H1 (cell line): ENCODE measurements at regions not wholly inside any gene's neighbourhood (a gene's known extent, or its start where the extent isn't known, plus 50 kb on each side); places are given as distances from the start of the nearest gene placed in this dataset.

Experiments used
- CTCF ChIA-PET: fragments of 300-600 bp; sonication (Branson Sonifier 250); formaldehyde crosslinking; loops from one replicate; lab custom pipeline; 2021; ENCODE audit not compliant: partially characterized antibody; lab: Charles Lee
- POLR2A ChIA-PET: fragments of 300-600 bp; sonication (Branson Sonifier 250); formaldehyde crosslinking; loops from one replicate; lab custom pipeline; 2021; ENCODE audit warnings: inconsistent platforms; ENCODE audit not compliant: partially characterized antibody; lab: Charles Lee
- DNase-seq, 2 experiments: peaks; one replicate each; pipeline versions ENCODE4 v3.0.0 to v3.0.0-alpha.2; 2010 to 2022; ENCODE audit warnings: low spot score in 2 of 2, low read depth in 1 of 2, mixed read lengths in 1 of 2
- FAIRE-seq: peaks from 2 replicates; lab custom pipeline; 2011; peaks lifted over from hg19 to GRCh38; lab: Jason Lieb, UNC
- H2AFZ ChIP-seq: 2 replicates; pipeline ENCODE4 v1.8.1; 2012; ENCODE audit warnings: low read length, inconsistent platforms
- H2AK5ac ChIP-seq: 2 replicates; pipeline ENCODE4 v1.6.1; 2013; ENCODE audit warnings: low read depth, low read length
- H2BK120ac ChIP-seq: replicated peaks from 2 replicates; pipeline ENCODE3; 2013; ENCODE audit warnings: low read depth, low read length, inconsistent platforms
- H2BK12ac ChIP-seq: 2 replicates; pipeline ENCODE4 v1.6.1; 2013; ENCODE audit warnings: low read depth, low read length
- H2BK15ac ChIP-seq: 2 replicates; pipeline ENCODE4 v1.6.1; 2013; ENCODE audit warnings: low read length
- H2BK20ac ChIP-seq: 2 replicates; pipeline ENCODE4 v1.6.1; 2013; ENCODE audit warnings: low read length
- H2BK5ac ChIP-seq: 2 replicates; pipeline ENCODE4 v1.6.1; 2013; ENCODE audit warnings: low read depth, low read length
- H3K14ac ChIP-seq: 2 replicates; pipeline ENCODE4 v1.6.1; 2013; ENCODE audit warnings: inconsistent platforms; ENCODE audit not compliant: insufficient read length
- H3K18ac ChIP-seq: 2 replicates; pipeline ENCODE4 v1.6.1; 2013; ENCODE audit warnings: low read length; ENCODE audit errors: extremely low read depth
- H3K23ac ChIP-seq: 2 replicates; pipeline ENCODE4 v1.6.1; 2013; ENCODE audit warnings: inconsistent platforms; ENCODE audit not compliant: insufficient read length
- H3K23me2 ChIP-seq: 2 replicates; pipeline ENCODE4 v1.6.1; 2013; ENCODE audit warnings: low read depth, low read length
- H3K27ac ChIP-seq: 2 replicates; pipeline ENCODE4 v1.6.1; 2011; ENCODE audit warnings: low read depth, low read length, inconsistent platforms
- H3K27me3 ChIP-seq, 4 experiments: replicated peaks in 1 of 4; 1 replicate in 1 of 4; 2 replicates in 3 of 4; pipeline versions ENCODE4 v1.6.1 to v1.8.1; 2011 to 2013; ENCODE audit warnings: low read length in 3 of 4, mild to moderate bottlenecking in 3 of 4, inconsistent platforms in 2 of 4, mixed read lengths in 2 of 4, moderate library complexity in 1 of 4; ENCODE audit not compliant: control insufficient read depth in 3 of 4, insufficient read depth in 3 of 4; ENCODE audit errors: extremely low read depth in 1 of 4
- H3K36me3 ChIP-seq, 4 experiments: 2 replicates each; pipeline versions ENCODE4 v1.6.1 to v1.8.1; 2011 to 2013; ENCODE audit warnings: mild to moderate bottlenecking in 4 of 4, low read length in 3 of 4, moderate library complexity in 2 of 4, control low read depth in 1 of 4, inconsistent platforms in 1 of 4; ENCODE audit not compliant: insufficient read depth in 4 of 4, control insufficient read depth in 2 of 4
- H3K4ac ChIP-seq: replicated peaks from 2 replicates; pipeline ENCODE3; 2013; ENCODE audit warnings: low read length, low read depth, mixed read lengths, inconsistent platforms; ENCODE audit not compliant: insufficient read length
- H3K4me1 ChIP-seq, 4 experiments: replicated peaks in 1 of 4; 1 replicate in 1 of 4; 2 replicates in 3 of 4; pipeline versions ENCODE4 v1.6.1 to v1.8.1; 2011 to 2013; ENCODE audit warnings: low read length in 3 of 4, inconsistent platforms in 2 of 4, mixed read lengths in 1 of 4; ENCODE audit not compliant: insufficient read depth in 4 of 4, control insufficient read depth in 3 of 4
- H3K4me2 ChIP-seq, 2 experiments: 2 replicates each; pipeline versions ENCODE4 v1.6.1 to v1.8.1; 2011 to 2013; ENCODE audit warnings: low read depth in 2 of 2, low read length in 2 of 2, control low read depth in 1 of 2, inconsistent platforms in 1 of 2, mild to moderate bottlenecking in 1 of 2; ENCODE audit not compliant: insufficient read depth in 1 of 2
- H3K4me3 ChIP-seq, 4 experiments: fragments of 200-600, 300-600 bp in 1 of 4; sonication (generic), shearing (Covaris generic), sonication (Bioruptor Twin) in 1 of 4; 2 replicates each; pipeline versions ENCODE4 v1.5.1 to v1.8.1; 2011 to 2016; ENCODE audit warnings: low read length in 4 of 4, low read depth in 3 of 4, control low read depth in 2 of 4, inconsistent platforms in 2 of 4, mild to moderate bottlenecking in 2 of 4, mixed read lengths in 1 of 4, moderate library complexity in 1 of 4; ENCODE audit not compliant: insufficient read depth in 2 of 4; ENCODE audit errors: extremely low read depth in 1 of 4
- H3K56ac ChIP-seq: replicated peaks from 2 replicates; pipeline ENCODE3; 2013; ENCODE audit warnings: low read depth, mild to moderate bottlenecking, mixed read lengths, low read length, inconsistent platforms; ENCODE audit not compliant: insufficient read length
- H3K79me1 ChIP-seq: 2 replicates; pipeline ENCODE4 v1.6.1; 2013; ENCODE audit warnings: low read depth, low read length, control low read depth
- H3K79me2 ChIP-seq, 2 experiments: 2 replicates each; pipeline versions ENCODE4 v1.6.1 to v1.8.1; 2012 to 2013; ENCODE audit warnings: low read length in 2 of 2, mild to moderate bottlenecking in 2 of 2, inconsistent platforms in 1 of 2; ENCODE audit not compliant: insufficient read depth in 2 of 2, control insufficient read depth in 1 of 2
- H3K9ac ChIP-seq, 4 experiments: replicated peaks in 1 of 4; 1 replicate in 1 of 4; 2 replicates in 3 of 4; pipeline versions ENCODE4 v1.6.1 to v1.8.1; 2011 to 2013; ENCODE audit warnings: low read depth in 3 of 4, low read length in 3 of 4, control low read depth in 2 of 4, mild to moderate bottlenecking in 2 of 4, moderate library complexity in 2 of 4, inconsistent platforms in 1 of 4; ENCODE audit errors: extremely low read depth in 1 of 4
- H3K9me3 ChIP-seq, 2 experiments: 2 replicates each; pipeline versions ENCODE4 v1.6.1 to v1.8.1; 2012 to 2013; ENCODE audit warnings: mild to moderate bottlenecking in 2 of 2, moderate library complexity in 2 of 2, control low read depth in 1 of 2, inconsistent platforms in 1 of 2, low read depth in 1 of 2, low read length in 1 of 2, mixed read lengths in 1 of 2; ENCODE audit not compliant: insufficient read depth in 2 of 2
- H4K20me1 ChIP-seq, 2 experiments: replicated peaks in 1 of 2; 2 replicates each; pipeline versions ENCODE3 to v1.8.1; 2011 to 2013; ENCODE audit warnings: inconsistent platforms in 2 of 2, low read length in 2 of 2, mild to moderate bottlenecking in 1 of 2; ENCODE audit not compliant: insufficient read depth in 2 of 2, control insufficient read depth in 1 of 2
- H4K5ac ChIP-seq: 2 replicates; pipeline ENCODE4 v1.6.1; 2013; ENCODE audit warnings: low read length, low read depth, mixed read lengths, inconsistent platforms; ENCODE audit not compliant: insufficient read length
- H4K8ac ChIP-seq: 2 replicates; pipeline ENCODE4 v1.8.0; 2013; ENCODE audit warnings: mild to moderate bottlenecking, moderate library complexity, low read length, inconsistent platforms; ENCODE audit not compliant: insufficient read depth; ENCODE audit errors: extremely low read depth
- H4K91ac ChIP-seq: replicated peaks from 2 replicates; pipeline ENCODE3; 2013; ENCODE audit warnings: low read length, mixed read lengths, inconsistent platforms; ENCODE audit not compliant: insufficient read length
- BCL11A ChIP-seq, 2 experiments: IDR thresholded peaks; one replicate each; pipeline ENCODE4 v1.6.1; 2011; ENCODE audit warnings: low read depth in 2 of 2, low read length in 2 of 2, mild to moderate bottlenecking in 2 of 2
- E2F6 ChIP-seq: IDR thresholded peaks from 2 replicates; pipeline ENCODE4 v1.6.1; 2012; ENCODE audit warnings: inconsistent platforms
- FOSL1 ChIP-seq: IDR thresholded peaks from 2 replicates; pipeline ENCODE4 v1.6.1; 2011; ENCODE audit warnings: mild to moderate bottlenecking, low read depth, low read length, moderate library complexity; ENCODE audit not compliant: insufficient read depth
- JUN ChIP-seq: IDR thresholded peaks from 2 replicates; pipeline ENCODE4 v1.6.1; 2011; ENCODE audit warnings: low read depth, mild to moderate bottlenecking, improper control_type of control experiment, low read length
- KDM1A ChIP-seq: fragments of 200-600, 300-600 bp; sonication (generic); IDR thresholded peaks from 2 replicates; pipeline ENCODE4 v1.7.1; 2016; ENCODE audit warnings: mild to moderate bottlenecking, low read length, borderline replicate concordance
- MAX ChIP-seq: IDR thresholded peaks from 2 replicates; pipeline ENCODE4 v1.6.1; 2012; ENCODE audit warnings: inconsistent platforms
- RXRA ChIP-seq: IDR thresholded peaks from 2 replicates; pipeline ENCODE4 v1.6.1; 2011; ENCODE audit warnings: low read depth, mild to moderate bottlenecking, low read length, moderate library complexity; ENCODE audit not compliant: insufficient read depth
- SIN3A ChIP-seq, 2 experiments: IDR thresholded peaks in 1 of 2; conservative IDR thresholded peaks in 1 of 2; 2 replicates each; pipeline ENCODE4 v1.6.1; 2011 to 2012; ENCODE audit warnings: low read length in 2 of 2, improper control_type of control experiment in 1 of 2, low read depth in 1 of 2, mild to moderate bottlenecking in 1 of 2
- SP1 ChIP-seq: IDR thresholded peaks from 2 replicates; pipeline ENCODE4 v1.6.1; 2011; ENCODE audit warnings: low read depth, low read length
- SP4 ChIP-seq: IDR thresholded peaks from 2 replicates; pipeline ENCODE4 v1.6.1; 2012; ENCODE audit warnings: low read length, inconsistent platforms
- TAF1 ChIP-seq: IDR thresholded peaks from 2 replicates; pipeline ENCODE4 v1.6.1; 2011; ENCODE audit warnings: mild to moderate bottlenecking, low read depth, low read length
- YY1 ChIP-seq: IDR thresholded peaks from 2 replicates; pipeline ENCODE4 v1.6.1; 2011; ENCODE audit warnings: low read depth, mild to moderate bottlenecking, low read length
- WGBS, 2 experiments: shearing (Covaris generic) in 1 of 2; methylation state at CpG; one replicate each; pipeline versions ENCODE4 v1.1.6 to v1.1.7; 2013 to 2015; ENCODE audit warnings: low lambda C conversion rate in 2 of 2, mixed read lengths in 2 of 2, inconsistent platforms in 1 of 2, low coverage in 1 of 2, missing lambda C conversion rate in 1 of 2; ENCODE audit not compliant: insufficient replicate concordance in 2 of 2, insufficient coverage in 1 of 2, insufficient read length in 1 of 2; ENCODE audit errors: extremely low coverage in 1 of 2, missing lambda C conversion rate in 1 of 2; 5-methylcytosine and 5-hydroxymethylcytosine counted together

- DNase-seq (no peak), FAIRE-seq (no peak)
- H3K36me3 ChIP-seq: no peaks in the 10 kb centered on the region
- no peak overlapping the region for H2BK5ac ChIP-seq
- ChIA-PET POLR2A (no interaction called here), CTCF (interaction anchor here (0.9 to 2.2 kb wide), 7 partner anchors 10 to 51 kb away, joined by 3 to 6 read pairs (median 4); no protein-coding TSS in a partner anchor)
- no peak overlapping the region for H3K9ac ChIP-seq
- H3K4me1 ChIP-seq: no peaks in the 10 kb centered on the region
- H3K79me2 ChIP-seq: no peaks in the 10 kb centered on the region
- no peak overlapping the region for H3K14ac ChIP-seq
- no peak overlapping the region for H4K5ac ChIP-seq
- H3K4me2 ChIP-seq: no peak overlapping the region
- no peak overlapping the region for H3K4ac ChIP-seq
- no peak overlapping the region for H2BK120ac ChIP-seq
- H3K79me1 ChIP-seq: no peaks in the 10 kb centered on the region
- no peaks in the 10 kb centered on the region for H3K27me3 ChIP-seq
- no peak overlapping the region for H4K8ac ChIP-seq
- no peak overlapping the region for H4K91ac ChIP-seq
- no peak overlapping the region for H2BK15ac ChIP-seq
- no peaks in the 10 kb centered on the region for H3K23me2 ChIP-seq
- no peak overlapping the region for H2BK12ac ChIP-seq
- no peak overlapping the region for H3K18ac ChIP-seq
- TF ChIP-seq BCL11A (IDR thresholded peaks at IDR 0.05; ENCODE audit: low read depth in 2 of 2, low read length in 2 of 2) (no peak), MAX (no peak), E2F6 (no peak), JUN (no peak), FOSL1 (no peak), TAF1 (no peak), SIN3A (conservative IDR thresholded peaks at IDR 0.05 in 1 of 2, IDR thresholded peaks at IDR 0.05 in 1 of 2; ENCODE audit: low read depth in 1 of 2, low read length in 2 of 2) (no peak), SP1 (no peak), RXRA (no peak), SP4 (no peak), KDM1A (no peak), YY1 (no peak)
- 94% methylated on average over 3 of the region's 3 CpGs; no CpG with 5 or more reads in 1 of the 2 experiments for WGBS, 2 experiments
- no peak overlapping the region for H3K56ac ChIP-seq
- H3K23ac ChIP-seq: no peak overlapping the region
- no peak overlapping the region for H3K27ac ChIP-seq
- no peak overlapping the region for H2AFZ ChIP-seq
- H4K20me1 ChIP-seq: no peaks in the 10 kb centered on the region
- no peak overlapping the region for H3K4me3 ChIP-seq
- H2BK20ac ChIP-seq: no peak overlapping the region
- no peaks in the 10 kb centered on the region for H3K9me3 ChIP-seq
- no peak overlapping the region for H2AK5ac ChIP-seq
Measured at GRCh38 chr2:219947575-219947974, 320.1 kb downstream of the SLC4A3 start.
